GM12892 (cell line): ENCODE measurements at regions not wholly inside any gene's neighbourhood (a gene's known extent, or its start where the extent isn't known, plus 50 kb on each side); places are given as distances from the start of the nearest gene placed in this dataset.

ENCODE experiments used
- POLR2A ChIP-seq: IDR thresholded peaks from 2 replicates; pipeline ENCODE4 v1.6.1; 2011; ENCODE audit warnings: low read depth, low read length, control low read depth
- POLR2AphosphoS5 ChIP-seq: IDR thresholded peaks from 2 replicates; pipeline ENCODE4 v1.6.1; 2011; ENCODE audit warnings: low read depth, low read length, control low read depth
- TAF1 ChIP-seq: IDR thresholded peaks from 2 replicates; pipeline ENCODE4 v1.6.1; 2011; ENCODE audit warnings: low read depth, mild to moderate bottlenecking, control low read depth, low read length, borderline replicate concordance

GRCh38 chr2:19769513-19769912 is 132.3 kb downstream of the TTC32 start:
- TF ChIP-seq POLR2A (no peak), TAF1 (no peak), POLR2AphosphoS5 (no peak)
